ENCODE measurements at regions not wholly inside any gene's neighbourhood (a gene's known extent, or its start where the extent isn't known, plus 50 kb on each side); places are given as distances from the start of the nearest gene placed in this dataset.

GRCh38 chr5:124027441-124027840 is 515.5 kb downstream of the CSNK1G3 start:
- Mint-ChIP-seq H3K27me3 (ENCODE audit: unreplicated experiment) (no peaks in the 10 kb centered on the region), H3K27ac (ENCODE audit: unreplicated experiment) (no peak overlapping the region), H3K36me3 (ENCODE audit: insufficient read depth, unreplicated experiment) (no peaks in the 10 kb centered on the region), H3K4me3 (ENCODE audit: low read depth, unreplicated experiment) (no peak overlapping the region), H3K4me1 (ENCODE audit: low read depth, unreplicated experiment) (no peaks in the 10 kb centered on the region), H3K9me3 (ENCODE audit: low read depth, unreplicated experiment) (peaks cover 2% of the 10 kb centered on the region)
- no TSS peak for BruUV-seq (replicated peaks)
- no peak for DNase-seq
- no peak for TF ChIP-seq CTCF (IDR thresholded peaks at IDR 0.05; ENCODE audit: unreplicated experiment)
- CTCF ChIA-PET: no interaction called here
- intact Hi-C loops (cut with micrococcal nuclease; ENCODE audit: unreplicated experiment): no loop called here

GRCh38 chr5:124025306-124025845 is 513.4 kb downstream of the CSNK1G3 start:
- TF ChIP-seq CTCF (IDR thresholded peaks at IDR 0.05; ENCODE audit: unreplicated experiment): no peak
- CTCF ChIA-PET: no interaction called here
- no TSS peak for BruUV-seq (replicated peaks)
- H3K4me3 Mint-ChIP-seq (ENCODE audit: low read depth, unreplicated experiment): no peak overlapping the region
- H3K4me1 Mint-ChIP-seq (ENCODE audit: low read depth, unreplicated experiment): no peaks in the 10 kb centered on the region
- H3K27me3 Mint-ChIP-seq (ENCODE audit: unreplicated experiment): no peaks in the 10 kb centered on the region
- H3K36me3 Mint-ChIP-seq (ENCODE audit: insufficient read depth, unreplicated experiment): no peaks in the 10 kb centered on the region
- no peak for DNase-seq
- intact Hi-C loops (cut with micrococcal nuclease; ENCODE audit: unreplicated experiment): no loop called here
- H3K27ac Mint-ChIP-seq (ENCODE audit: unreplicated experiment): no peak overlapping the region
- H3K9me3 Mint-ChIP-seq (ENCODE audit: low read depth, unreplicated experiment): peaks cover 2% of the 10 kb centered on the region

GRCh38 chr5:124022966-124023365 is 511.0 kb downstream of the CSNK1G3 start:
- H3K36me3 Mint-ChIP-seq (ENCODE audit: insufficient read depth, unreplicated experiment): no peaks in the 10 kb centered on the region
- no peaks in the 10 kb centered on the region for H3K27me3 Mint-ChIP-seq (ENCODE audit: unreplicated experiment)
- H3K4me3 Mint-ChIP-seq (ENCODE audit: low read depth, unreplicated experiment): no peak overlapping the region
- no peaks in the 10 kb centered on the region for H3K4me1 Mint-ChIP-seq (ENCODE audit: low read depth, unreplicated experiment)
- intact Hi-C loops (cut with micrococcal nuclease; ENCODE audit: unreplicated experiment): no loop called here
- H3K9me3 Mint-ChIP-seq (ENCODE audit: low read depth, unreplicated experiment): peaks cover 6% of the 10 kb centered on the region
- BruUV-seq (replicated peaks): no TSS peak
- no peak overlapping the region for H3K27ac Mint-ChIP-seq (ENCODE audit: unreplicated experiment)
- CTCF ChIA-PET: no interaction called here
- DNase-seq: no peak
- TF ChIP-seq CTCF (IDR thresholded peaks at IDR 0.05; ENCODE audit: unreplicated experiment): no peak

GRCh38 chr5:124021776-124022175 is 509.8 kb downstream of the CSNK1G3 start:
- TF ChIP-seq CTCF (IDR thresholded peaks at IDR 0.05; ENCODE audit: unreplicated experiment): no peak
- BruUV-seq (replicated peaks): no TSS peak
- intact Hi-C loops (cut with micrococcal nuclease; ENCODE audit: unreplicated experiment): no loop called here
- H3K36me3 Mint-ChIP-seq (ENCODE audit: insufficient read depth, unreplicated experiment): no peaks in the 10 kb centered on the region
- DNase-seq: no peak
- no peaks in the 10 kb centered on the region for H3K27me3 Mint-ChIP-seq (ENCODE audit: unreplicated experiment)
- H3K9me3 Mint-ChIP-seq (ENCODE audit: low read depth, unreplicated experiment): peaks cover 6% of the 10 kb centered on the region
- no peak overlapping the region for H3K4me3 Mint-ChIP-seq (ENCODE audit: low read depth, unreplicated experiment)
- H3K27ac Mint-ChIP-seq (ENCODE audit: unreplicated experiment): no peak overlapping the region
- no peaks in the 10 kb centered on the region for H3K4me1 Mint-ChIP-seq (ENCODE audit: low read depth, unreplicated experiment)
- CTCF ChIA-PET: no interaction called here
